ENCODE measurements at regions not wholly inside any gene's neighbourhood (a gene's known extent, or its start where the extent isn't known, plus 50 kb on each side); places are given as distances from the start of the nearest gene placed in this dataset.

- DNase-seq (ENCODE audit: low spot score), result no peak
These were observed 97.1 kb downstream of the JCAD start for GRCh38 chr10:29962166-29962850.

GRCh38 chr10:29961351-29961750, 98.0 kb downstream of the JCAD start:
- no peak for DNase-seq (ENCODE audit: low spot score)

DNA sequence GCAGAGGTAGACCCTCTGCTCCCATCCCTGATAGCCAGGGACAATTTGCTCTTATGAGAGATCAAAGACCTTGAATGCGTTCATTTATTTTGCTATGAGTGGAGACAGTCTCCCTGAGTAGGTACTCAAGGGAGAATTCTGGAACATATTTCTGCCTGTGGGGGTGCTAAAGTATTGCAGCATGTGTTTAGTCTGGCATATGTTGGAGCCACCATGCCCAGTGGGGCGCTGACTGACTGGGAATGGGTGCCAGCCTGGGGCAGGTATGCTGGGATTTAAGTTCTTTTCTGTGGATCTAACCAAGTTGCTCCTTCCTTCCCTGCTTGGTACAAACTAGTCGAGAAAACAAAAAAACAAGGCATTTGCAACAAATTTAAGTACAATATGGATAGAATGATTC, 99.1 kb downstream of the JCAD start:
- DNase-seq (ENCODE audit: low spot score), result no peak

DNA sequence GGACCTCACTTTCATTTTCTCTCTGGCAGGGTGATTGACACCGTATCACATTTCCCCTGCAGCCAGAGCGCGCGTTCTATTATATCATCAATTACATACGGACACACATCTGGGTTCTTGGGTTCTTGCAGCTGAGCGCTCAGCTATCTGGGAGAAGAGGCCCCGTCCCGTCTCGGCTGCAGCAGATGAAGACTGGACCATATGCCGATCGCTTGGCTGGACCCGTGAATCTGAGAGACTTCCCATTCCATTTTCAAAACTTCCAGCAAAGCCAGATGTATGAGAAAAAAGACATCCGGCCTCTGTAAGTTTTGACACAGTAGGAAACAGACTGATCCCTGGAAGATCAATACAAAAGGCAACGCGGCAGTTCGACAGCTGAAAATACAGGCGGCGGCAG, 99.8 kb downstream of the JCAD start:
- DNase-seq (ENCODE audit: low spot score), result no peak

DNA sequence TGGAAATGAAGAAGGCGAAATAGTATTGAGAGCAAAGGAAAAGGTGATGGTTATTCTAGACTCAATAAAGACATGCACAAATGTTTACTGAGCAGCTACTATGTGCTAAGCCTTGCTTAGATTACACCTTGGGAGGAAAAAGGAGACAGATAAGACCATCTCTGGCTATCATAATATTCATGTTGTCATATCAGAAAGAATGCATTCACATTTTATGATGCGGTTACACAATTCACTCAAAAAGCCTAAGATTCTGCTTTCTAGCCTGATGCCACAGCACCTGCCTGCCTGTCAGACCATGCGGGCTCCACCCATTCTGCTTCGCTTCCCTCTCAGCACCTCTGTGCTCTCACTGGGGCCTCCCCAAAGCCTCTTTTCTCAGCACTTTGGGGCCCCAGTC, 100.9 kb downstream of the JCAD start:
- DNase-seq (ENCODE audit: low spot score), result no peak

GRCh38 chr10:29957907-29958331, 101.5 kb downstream of the JCAD start:
- no peak for DNase-seq (ENCODE audit: low spot score)

DNA sequence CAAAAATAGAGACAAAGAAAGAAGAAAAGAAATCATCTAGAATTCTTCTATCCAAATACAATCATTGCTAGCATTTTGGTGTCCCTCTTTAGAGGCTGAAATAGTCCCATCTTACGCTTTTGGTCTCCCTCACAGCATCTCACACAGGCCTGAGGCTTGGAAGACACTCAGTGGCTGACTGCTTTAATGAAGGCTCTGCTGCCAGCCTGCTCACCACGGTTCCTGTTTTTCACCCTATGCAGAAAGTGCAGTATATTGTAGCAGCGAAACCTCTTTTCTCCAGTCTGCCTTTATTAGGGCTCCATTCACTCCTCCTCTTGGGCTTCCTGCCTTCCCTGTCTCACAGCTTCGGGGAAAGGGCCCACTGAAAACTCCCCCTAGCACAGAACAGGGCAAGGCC, 102.2 kb downstream of the JCAD start:
- no peak for DNase-seq (ENCODE audit: low spot score)

DNA sequence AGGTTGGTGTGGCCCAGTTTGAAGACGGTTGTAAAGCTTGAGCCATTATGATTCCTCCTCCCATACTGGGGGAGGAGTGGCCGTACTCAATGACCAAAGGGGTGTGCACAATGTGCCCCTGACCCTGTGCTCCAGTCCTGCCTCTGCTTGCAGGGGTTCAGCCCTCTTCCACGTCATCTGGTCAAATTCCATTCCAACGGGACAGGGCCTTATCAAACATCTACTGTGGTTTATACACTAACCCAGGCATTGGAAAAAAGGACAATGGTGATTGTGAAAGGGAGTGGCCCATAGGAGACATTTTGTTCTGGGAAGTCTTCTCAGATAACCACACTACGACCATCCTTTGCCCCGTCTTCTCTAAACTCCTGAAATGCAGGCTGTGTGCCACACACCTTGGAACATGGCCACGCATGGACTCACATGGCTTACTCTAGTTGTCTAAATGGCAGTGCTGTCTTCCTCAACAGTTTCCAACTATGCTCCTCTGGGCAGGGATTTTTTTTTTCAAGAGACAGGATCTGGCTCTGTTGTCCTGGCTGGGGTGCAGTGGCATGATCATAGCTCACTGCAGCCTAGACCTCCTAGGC, 103.0 kb downstream of the JCAD start:
- DNase-seq (ENCODE audit: low spot score), result no peak

GRCh38 chr10:29955329-29955935, 104.0 kb downstream of the JCAD start:
- DNase-seq (ENCODE audit: low spot score), result no peak

GRCh38 chr10:29951441-29951931, 107.9 kb downstream of the JCAD start:
- no peak for DNase-seq (ENCODE audit: low spot score)

GRCh38 chr10:29950391-29950790, 109.0 kb downstream of the JCAD start:
- no peak for DNase-seq (ENCODE audit: low spot score)

DNA sequence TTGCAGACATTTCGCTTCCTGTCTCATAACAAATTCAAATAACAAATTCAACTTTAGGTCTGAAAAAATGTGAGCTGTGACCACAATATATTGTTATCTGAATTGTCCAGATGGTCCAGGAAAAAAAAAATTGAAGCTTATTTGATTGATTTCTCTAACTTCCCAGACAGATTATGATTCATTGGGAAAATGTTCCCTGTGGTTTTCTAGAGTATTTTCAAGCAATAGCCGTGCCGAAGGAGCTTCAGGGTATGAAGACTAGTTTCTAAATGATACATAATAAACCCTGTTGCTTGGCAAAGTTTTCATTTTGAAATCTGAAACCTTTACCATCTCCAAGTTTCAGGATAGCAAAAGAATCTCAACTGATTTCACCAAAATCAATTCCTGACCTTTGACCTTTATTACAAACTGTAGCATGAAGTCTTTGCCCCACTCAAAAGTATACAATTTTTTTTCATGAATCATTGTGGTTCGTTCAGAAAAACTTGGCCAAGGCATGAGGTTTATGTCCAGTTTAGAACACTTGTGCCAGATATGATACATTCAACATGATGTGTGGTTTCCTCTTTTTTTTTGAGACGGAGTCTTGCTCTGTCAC, 109.9 kb downstream of the JCAD start:
- DNase-seq (ENCODE audit: low spot score), result no peak

DNA sequence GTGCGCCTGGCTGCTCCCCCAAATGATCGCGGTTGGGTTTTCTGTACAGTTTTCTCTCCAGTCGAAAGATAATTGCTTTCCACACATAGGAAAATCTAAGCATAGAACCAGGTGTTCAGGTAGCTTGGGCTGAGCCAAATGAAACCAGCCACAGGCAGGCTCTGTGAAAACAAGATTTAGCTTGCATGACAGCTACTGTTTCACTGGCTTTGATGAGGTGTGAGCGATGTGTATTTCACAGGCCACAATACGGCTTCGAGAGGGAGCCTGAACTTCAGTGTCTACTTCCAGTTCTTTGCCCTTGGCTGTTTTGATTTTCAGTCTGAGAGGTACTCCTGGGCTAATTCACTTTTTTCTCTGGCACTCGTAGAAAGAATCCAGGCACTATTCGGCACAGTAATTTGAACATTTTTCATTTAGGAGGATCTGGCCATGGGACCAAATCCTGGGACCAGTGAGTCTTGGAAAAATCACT, 110.5 kb downstream of the JCAD start:
- no peak for DNase-seq (ENCODE audit: low spot score)

DNA sequence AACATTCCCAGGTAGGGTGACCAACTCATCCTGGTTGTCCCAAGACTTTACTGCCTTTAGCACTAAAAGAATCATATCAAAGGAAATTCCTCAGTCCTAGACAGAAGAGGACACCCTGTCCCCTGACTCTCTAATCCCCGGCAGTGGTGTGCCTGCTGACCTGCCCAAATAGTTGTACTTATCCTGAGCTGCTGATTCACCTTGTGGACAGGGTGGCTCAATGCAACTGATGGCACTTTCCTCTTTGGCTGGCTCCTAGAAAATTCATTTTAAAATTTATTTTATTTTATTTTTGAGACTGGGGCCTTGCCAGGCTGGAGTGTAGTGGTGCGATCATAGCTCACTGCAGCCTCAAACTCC, 111.7 kb downstream of the JCAD start:
- DNase-seq (ENCODE audit: low spot score), result no peak

GRCh38 chr10:29946953-29947700, 112.3 kb downstream of the JCAD start:
- DNase-seq (ENCODE audit: low spot score), result no peak

GRCh38 chr10:29946614-29946952, 112.8 kb downstream of the JCAD start:
- DNase-seq (ENCODE audit: low spot score), result no peak

GRCh38 chr10:29941476-29941875, 117.9 kb downstream of the JCAD start:
- no peak for DNase-seq (ENCODE audit: low spot score)

- no peak for DNase-seq (ENCODE audit: low spot score)
These were observed 126.4 kb downstream of the JCAD start for GRCh38 chr10:29932991-29933390.

DNA sequence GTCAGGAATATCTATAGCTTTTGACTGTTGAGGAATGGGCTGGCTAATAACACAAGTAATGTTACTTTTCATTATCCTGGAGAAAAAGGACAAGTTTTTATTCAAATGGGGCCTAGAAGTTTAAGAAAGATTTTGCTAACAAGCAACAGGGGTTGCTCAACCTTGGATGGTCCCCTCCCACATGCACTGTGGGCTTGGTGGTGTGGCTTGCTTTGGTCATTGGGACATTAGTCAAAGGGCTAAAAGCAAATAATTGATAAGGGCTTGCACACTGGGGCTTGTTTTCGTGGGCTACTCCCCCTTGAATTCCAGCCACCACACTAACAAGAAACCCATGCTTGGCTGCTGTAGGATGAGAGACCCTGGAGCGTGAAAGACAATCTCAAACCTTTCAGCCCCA, 127.6 kb downstream of the JCAD start:
- no peak for DNase-seq (ENCODE audit: low spot score)

GRCh38 chr10:29929006-29929405, 130.4 kb downstream of the JCAD start:
- no peak for DNase-seq (ENCODE audit: low spot score)

- no peak for DNase-seq (ENCODE audit: low spot score)
These were observed 132.7 kb downstream of the JCAD start for GRCh38 chr10:29926693-29927048.
